Nephron (organoid): ENCODE measurements at regions not wholly inside any gene's neighbourhood (a gene's known extent, or its start where the extent isn't known, plus 50 kb on each side); places are given as distances from the start of the nearest gene placed in this dataset.
"Not testable (repeated sequence)": the region's sequence is repeated elsewhere in the genome, so short reads cannot be mapped to it uniquely, and the experiment has no call there.

ENCODE experiments used
- H3K27ac Mint-ChIP-seq, 3 experiments: 2 replicates each; pipeline ENCODE4 v1.8.0; 2020; ENCODE audit warnings: mixed read lengths in 3 of 3, mild to moderate bottlenecking in 2 of 3, moderate library complexity in 1 of 3
- H3K27me3 Mint-ChIP-seq: 2 replicates; pipeline ENCODE4 v1.8.0; 2021; ENCODE audit warnings: low read depth, mild to moderate bottlenecking, moderate library complexity, mixed read lengths
- H3K36me3 Mint-ChIP-seq: 2 replicates; pipeline ENCODE4 v1.8.0; 2020; ENCODE audit warnings: low read depth, mixed read lengths
- H3K4me1 Mint-ChIP-seq: 2 replicates; pipeline ENCODE4 v1.8.0; 2020; ENCODE audit warnings: mixed read lengths
- H3K4me3 Mint-ChIP-seq, 3 experiments: 2 replicates each; pipeline ENCODE4 v1.8.0; 2020; ENCODE audit warnings: mild to moderate bottlenecking in 3 of 3, mixed read lengths in 3 of 3, moderate library complexity in 2 of 3
- H3K9me3 Mint-ChIP-seq: 2 replicates; pipeline ENCODE4 v1.8.0; 2020; ENCODE audit warnings: mixed read lengths
- TF ChIP-seq, protein P1 (sequence below), 3 experiments: fragments of 200-600 bp; sonication (generic); IDR thresholded peaks; one replicate each; pipeline ENCODE4 v1.5.0; 2021; ENCODE audit warnings: antibody characterized with exemption in 3 of 3; ENCODE audit not compliant: unreplicated experiment in 3 of 3

DNA sequence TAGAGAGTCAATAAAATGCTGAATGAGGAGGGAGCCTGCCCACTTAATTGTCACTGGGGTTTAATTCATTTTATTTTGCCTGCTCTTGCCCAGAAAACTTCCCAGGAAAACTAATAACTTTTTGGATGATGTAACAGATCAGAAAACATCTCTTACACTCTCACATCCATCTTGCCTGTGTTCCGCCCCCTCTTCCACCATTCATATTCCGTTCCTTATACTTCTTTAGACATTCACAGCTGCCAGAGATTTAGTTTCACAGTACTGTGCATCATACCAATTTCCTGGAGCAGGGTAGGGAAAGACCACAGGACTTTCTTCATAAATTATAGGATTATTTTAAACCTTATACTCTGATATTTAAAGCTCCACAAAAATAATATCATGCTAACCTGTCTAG is 776.1 kb upstream of the SOX11 start:
- H3K27ac Mint-ChIP-seq = peak overlapping the region in 1 of 3 experiments; percentile 2
- TF ChIP-seq, protein P1, sequence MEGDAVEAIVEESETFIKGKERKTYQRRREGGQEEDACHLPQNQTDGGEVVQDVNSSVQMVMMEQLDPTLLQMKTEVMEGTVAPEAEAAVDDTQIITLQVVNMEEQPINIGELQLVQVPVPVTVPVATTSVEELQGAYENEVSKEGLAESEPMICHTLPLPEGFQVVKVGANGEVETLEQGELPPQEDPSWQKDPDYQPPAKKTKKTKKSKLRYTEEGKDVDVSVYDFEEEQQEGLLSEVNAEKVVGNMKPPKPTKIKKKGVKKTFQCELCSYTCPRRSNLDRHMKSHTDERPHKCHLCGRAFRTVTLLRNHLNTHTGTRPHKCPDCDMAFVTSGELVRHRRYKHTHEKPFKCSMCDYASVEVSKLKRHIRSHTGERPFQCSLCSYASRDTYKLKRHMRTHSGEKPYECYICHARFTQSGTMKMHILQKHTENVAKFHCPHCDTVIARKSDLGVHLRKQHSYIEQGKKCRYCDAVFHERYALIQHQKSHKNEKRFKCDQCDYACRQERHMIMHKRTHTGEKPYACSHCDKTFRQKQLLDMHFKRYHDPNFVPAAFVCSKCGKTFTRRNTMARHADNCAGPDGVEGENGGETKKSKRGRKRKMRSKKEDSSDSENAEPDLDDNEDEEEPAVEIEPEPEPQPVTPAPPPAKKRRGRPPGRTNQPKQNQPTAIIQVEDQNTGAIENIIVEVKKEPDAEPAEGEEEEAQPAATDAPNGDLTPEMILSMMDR (IDR thresholded peaks at IDR 0.05; ENCODE audit: unreplicated experiment in 3 of 3) = no peak
- H3K4me1 Mint-ChIP-seq = peaks cover 13% of the 10 kb centered on the region
- H3K27me3 Mint-ChIP-seq = no peaks in the 10 kb centered on the region
- H3K9me3 Mint-ChIP-seq = peaks cover 3% of the 10 kb centered on the region
- no peaks in the 10 kb centered on the region for H3K36me3 Mint-ChIP-seq
- no peak overlapping the region for H3K4me3 Mint-ChIP-seq

DNA sequence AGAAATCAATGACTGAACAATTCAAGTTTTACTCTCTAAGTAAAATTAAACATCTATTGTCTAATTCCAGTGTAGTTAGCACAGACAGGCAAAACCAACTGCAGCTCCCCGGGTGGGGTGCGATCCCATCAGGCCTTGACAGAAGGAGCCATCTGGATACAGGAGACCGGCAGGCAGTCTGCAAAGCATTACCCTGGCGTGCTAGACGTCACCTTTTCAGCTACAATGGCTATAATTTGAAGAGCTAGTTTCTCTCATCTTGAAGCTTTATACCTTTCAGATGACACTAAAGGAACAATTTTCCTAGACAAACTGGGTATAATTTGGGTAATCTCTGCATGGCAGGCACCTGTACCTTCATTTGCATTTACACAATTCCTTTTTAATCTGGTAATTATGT is 761.5 kb upstream of the SOX11 start:
- Mint-ChIP-seq H3K27ac (no peak overlapping the region), H3K36me3 (no peaks in the 10 kb centered on the region), H3K4me3 (no peak overlapping the region)

DNA sequence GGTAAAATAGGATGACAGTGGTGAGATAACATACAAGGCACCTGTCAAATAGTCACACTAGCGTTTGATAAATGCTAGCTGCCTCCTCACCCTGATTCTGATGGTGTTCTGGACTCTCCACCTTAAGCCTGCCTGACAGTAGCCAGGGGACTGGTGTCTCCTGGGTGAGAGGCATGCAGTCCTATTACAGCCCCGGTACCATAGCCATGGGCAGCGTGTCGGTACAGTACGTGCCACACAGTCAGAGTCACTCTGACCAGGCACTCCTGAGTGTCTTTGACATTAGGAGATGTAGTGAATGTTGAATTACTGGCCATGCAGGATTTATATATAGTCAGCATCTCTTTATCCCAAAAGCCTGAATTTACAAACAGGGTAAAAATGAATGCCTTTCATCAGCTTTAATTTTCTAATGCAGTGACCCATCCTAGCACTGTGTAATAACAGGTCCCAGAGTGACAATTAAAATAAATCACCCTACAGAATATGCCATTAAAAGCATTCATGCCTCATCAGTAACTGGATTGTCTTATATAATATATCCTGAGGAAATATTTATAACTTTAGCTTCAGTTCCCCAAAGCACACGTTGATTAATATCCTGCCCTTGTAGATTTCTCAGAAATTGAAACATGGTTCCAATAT is 760.3 kb upstream of the SOX11 start:
- no peak overlapping the region for H3K27ac Mint-ChIP-seq
- H3K4me3 Mint-ChIP-seq = no peak overlapping the region
- H3K27me3 Mint-ChIP-seq = peaks cover 10% of the 10 kb centered on the region
- peaks cover 3% of the 10 kb centered on the region for H3K9me3 Mint-ChIP-seq
- no peaks in the 10 kb centered on the region for H3K36me3 Mint-ChIP-seq
- peaks cover 3% of the 10 kb centered on the region for H3K4me1 Mint-ChIP-seq
- TF ChIP-seq, protein P1 (IDR thresholded peaks at IDR 0.05; ENCODE audit: unreplicated experiment in 3 of 3) = no peak

More for the DNA sequence above, 761.5 kb upstream of the SOX11 start:
- Mint-ChIP-seq H3K9me3 (peaks cover 3% of the 10 kb centered on the region), H3K4me1 (no peaks in the 10 kb centered on the region), H3K27me3 (peaks cover 10% of the 10 kb centered on the region)
- TF ChIP-seq, protein P1 (IDR thresholded peaks at IDR 0.05; ENCODE audit: unreplicated experiment in 3 of 3) = no peak

DNA sequence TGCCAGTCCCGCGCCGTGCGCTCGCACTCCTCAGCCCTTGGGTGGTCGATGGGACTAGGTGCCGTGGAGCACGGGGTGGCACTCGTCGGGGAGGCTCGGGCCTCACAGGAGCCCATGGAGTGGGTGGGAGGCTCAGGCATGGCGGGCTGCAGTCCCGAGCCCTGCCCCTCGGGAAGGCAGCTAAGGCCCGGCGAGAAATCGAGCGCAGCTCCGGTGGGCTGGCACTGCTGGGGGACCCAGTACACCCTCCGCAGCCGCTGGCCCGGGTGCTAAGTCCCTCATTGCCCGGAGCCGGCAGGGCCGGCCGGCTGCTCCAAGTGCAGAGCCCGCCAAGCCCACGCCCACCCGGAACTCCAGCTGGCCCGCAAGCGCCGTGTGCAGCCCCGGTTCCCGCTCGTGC is 756.9 kb upstream of the SOX11 start:
- not testable (repeated sequence) for H3K9me3 Mint-ChIP-seq, H3K36me3 Mint-ChIP-seq, H3K27ac Mint-ChIP-seq, H3K27me3 Mint-ChIP-seq, H3K4me3 Mint-ChIP-seq
- peaks cover 22% of the 10 kb centered on the region for H3K4me1 Mint-ChIP-seq

DNA sequence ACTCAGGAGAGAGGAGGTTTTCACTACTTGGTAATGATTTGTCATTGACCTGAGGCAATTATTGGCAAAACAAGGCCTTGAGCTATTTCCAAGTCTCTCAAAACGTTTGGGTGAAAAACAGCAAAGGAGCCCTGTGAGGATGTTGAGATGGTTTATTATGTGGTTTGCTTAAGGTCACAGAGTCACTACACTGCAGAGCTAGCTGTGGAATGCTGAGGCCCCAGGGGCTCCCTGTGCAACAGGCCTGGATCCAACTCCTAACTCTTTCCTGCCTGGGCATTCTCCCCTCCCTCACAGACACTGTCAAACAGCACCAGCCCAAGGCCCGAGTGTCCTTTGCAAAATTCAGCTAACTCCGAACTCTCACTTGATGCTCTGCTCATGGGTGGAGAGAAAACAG is 754.6 kb upstream of the SOX11 start:
- peaks cover 22% of the 10 kb centered on the region for H3K4me1 Mint-ChIP-seq
- no peak overlapping the region for H3K4me3 Mint-ChIP-seq
- TF ChIP-seq, protein P1 (IDR thresholded peaks at IDR 0.05; ENCODE audit: unreplicated experiment in 3 of 3) = no peak

DNA sequence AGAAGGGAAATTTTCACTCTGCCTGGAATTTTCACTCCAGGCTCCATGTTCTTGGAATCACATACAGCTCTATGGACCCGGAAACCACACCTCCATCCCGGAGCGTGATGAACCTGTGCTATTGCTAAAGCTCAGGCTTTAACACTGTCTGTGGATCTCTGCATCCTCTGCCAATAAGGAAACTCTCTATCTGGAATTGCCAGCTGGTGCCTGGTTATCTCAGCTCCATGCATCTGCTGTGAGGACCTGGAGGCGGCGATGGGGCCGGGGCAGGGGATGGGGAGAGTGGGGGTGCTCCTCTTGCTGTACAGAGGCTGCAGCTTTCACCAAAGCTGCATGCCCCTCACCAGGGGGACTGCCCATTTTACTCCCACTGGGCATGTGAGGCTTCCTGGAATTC is 754.0 kb upstream of the SOX11 start:
- TF ChIP-seq, protein P1 (IDR thresholded peaks at IDR 0.05; ENCODE audit: unreplicated experiment in 3 of 3) = no peak
- H3K36me3 Mint-ChIP-seq = no peaks in the 10 kb centered on the region
- H3K9me3 Mint-ChIP-seq = no peaks in the 10 kb centered on the region
- H3K27ac Mint-ChIP-seq = peak overlapping the region in 2 of 3 experiments; percentile 17 to 30
- peaks cover 22% of the 10 kb centered on the region for H3K4me1 Mint-ChIP-seq
- H3K27me3 Mint-ChIP-seq = peaks cover under 1% of the 10 kb centered on the region
- H3K4me3 Mint-ChIP-seq = no peak overlapping the region

More for the DNA sequence above, 754.6 kb upstream of the SOX11 start:
- Mint-ChIP-seq H3K27me3 (peaks cover 4% of the 10 kb centered on the region), H3K36me3 (no peaks in the 10 kb centered on the region), H3K9me3 (no peaks in the 10 kb centered on the region), H3K27ac (peak overlapping the region; percentile 17 to 62 (median 30))
